GM12872 (cell line): ENCODE measurements at regions not wholly inside any gene's neighbourhood (a gene's known extent, or its start where the extent isn't known, plus 50 kb on each side); places are given as distances from the start of the nearest gene placed in this dataset.

ENCODE experiments used
- TF ChIP-seq, protein P1 (sequence below): IDR thresholded peaks from 3 replicates; pipeline ENCODE4 v1.5.1; 2011; ENCODE audit warnings: low read depth, mild to moderate bottlenecking, low read length, moderate library complexity; ENCODE audit not compliant: insufficient read depth

DNA sequence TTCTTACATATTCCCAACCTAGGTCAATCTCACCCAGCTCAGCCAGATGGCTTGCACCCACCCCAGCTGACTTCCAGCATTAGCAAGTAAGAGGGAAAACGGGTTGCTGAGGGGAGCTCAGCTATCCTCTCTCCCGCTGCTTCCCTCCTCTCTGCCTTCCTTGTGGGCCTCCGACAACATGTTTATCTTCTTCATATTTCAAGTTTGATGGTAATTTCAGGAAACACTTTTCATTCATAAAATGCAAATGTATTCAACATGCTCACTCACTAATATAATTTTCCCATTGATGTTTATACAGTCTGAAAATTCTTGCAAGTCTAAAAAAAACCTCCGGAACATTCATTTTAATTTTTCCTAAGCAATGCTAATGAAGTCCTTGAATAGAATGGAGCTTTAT is 372.5 kb upstream of the B3GAT1 start:
- TF ChIP-seq, protein P1, sequence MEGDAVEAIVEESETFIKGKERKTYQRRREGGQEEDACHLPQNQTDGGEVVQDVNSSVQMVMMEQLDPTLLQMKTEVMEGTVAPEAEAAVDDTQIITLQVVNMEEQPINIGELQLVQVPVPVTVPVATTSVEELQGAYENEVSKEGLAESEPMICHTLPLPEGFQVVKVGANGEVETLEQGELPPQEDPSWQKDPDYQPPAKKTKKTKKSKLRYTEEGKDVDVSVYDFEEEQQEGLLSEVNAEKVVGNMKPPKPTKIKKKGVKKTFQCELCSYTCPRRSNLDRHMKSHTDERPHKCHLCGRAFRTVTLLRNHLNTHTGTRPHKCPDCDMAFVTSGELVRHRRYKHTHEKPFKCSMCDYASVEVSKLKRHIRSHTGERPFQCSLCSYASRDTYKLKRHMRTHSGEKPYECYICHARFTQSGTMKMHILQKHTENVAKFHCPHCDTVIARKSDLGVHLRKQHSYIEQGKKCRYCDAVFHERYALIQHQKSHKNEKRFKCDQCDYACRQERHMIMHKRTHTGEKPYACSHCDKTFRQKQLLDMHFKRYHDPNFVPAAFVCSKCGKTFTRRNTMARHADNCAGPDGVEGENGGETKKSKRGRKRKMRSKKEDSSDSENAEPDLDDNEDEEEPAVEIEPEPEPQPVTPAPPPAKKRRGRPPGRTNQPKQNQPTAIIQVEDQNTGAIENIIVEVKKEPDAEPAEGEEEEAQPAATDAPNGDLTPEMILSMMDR: no peak

DNA sequence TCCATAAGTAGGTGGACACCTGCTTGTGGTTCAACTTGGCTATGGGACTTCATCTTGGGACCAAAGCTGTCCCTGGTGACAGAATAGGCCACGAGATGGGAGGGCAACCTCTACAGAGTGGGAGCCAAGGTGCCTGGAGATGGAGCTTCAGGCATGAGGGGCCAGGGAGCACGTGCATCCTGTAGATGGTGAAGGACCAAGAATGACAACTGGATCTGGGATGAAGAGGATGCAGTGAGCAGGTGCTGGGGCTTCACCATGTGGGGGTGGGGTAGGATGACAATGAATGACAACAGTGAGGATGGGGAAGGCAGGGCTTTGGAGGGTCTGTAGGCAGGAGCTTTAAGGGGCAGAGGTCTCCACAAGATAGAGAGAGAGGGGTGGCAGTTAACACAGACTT is 372.0 kb upstream of the B3GAT1 start:
- TF ChIP-seq, protein P1: no peak

DNA sequence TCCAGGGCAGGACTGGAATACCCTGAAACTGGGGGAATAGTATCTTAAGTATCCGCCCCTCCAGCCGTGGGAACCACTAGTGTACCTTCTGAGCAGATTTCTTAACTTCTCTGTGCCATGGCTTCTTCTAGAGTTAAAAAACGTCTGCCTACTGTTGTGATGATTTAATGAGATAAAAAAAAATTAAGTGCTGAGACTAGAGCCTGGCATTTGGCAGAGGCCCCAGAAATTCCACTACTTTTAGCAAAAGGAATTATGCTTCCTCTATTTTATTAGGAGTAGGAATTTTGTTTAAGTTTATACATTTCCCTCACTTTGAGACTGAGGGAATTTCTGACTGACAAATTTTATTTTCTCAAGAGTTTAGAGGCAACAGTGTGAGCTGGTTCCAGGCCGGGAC is 371.2 kb upstream of the B3GAT1 start:
- TF ChIP-seq, protein P1: no peak

DNA sequence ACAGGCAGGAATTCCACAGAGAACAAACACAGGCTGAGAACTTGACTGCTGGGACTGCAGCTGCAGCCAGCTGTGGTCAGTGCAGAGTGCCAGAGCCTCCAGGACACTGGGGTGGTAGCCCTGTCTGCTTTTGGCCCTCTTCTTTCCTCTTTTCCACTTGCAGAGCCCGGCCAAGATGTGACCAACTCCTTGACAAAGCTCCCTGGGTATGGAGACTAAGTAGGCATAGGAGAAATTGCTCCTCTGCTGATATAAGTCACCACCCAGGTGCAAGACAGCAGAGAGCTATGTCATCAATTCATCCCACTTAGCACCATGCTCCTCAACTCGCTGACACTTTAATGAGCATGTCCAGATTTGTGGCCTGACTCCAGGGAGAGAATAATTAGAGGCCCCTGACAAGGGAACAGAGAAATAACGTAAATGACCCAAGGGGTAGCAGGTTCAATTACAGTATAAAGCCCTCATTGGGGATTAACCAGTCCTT is 369.4 kb upstream of the B3GAT1 start:
- TF ChIP-seq, protein P1: no peak

DNA sequence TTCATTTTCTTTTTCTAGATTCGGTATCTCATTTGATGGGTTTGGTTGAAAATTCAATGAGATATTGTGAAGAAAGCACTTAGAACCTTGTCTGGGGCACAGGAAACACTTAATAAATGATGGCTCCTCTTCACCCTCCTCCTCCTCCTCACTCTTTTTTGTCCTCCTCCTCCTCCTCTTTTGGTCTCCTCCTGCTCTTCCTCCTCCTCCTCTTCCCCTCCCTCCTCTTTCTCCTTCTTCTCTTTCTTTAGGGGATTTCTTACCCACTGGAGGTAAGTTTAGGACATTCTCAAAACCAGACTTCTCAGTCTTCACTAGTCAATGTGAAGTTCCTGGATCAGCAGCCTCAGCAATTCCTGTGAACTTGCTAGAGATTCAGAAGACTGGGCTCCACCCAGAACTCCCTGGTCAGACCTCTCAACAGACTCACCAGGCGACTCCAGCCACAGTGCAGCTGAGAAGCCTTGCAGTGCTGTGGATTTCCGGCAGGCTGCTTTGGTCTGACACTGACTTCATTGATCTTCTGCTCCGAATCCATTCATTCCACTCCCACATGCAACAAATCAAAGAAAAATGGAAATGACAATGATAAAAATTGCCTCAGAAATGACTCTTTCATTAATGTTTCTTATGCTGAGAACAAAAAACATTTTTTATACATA is 368.6 kb upstream of the B3GAT1 start:
- TF ChIP-seq, protein P1: no peak

DNA sequence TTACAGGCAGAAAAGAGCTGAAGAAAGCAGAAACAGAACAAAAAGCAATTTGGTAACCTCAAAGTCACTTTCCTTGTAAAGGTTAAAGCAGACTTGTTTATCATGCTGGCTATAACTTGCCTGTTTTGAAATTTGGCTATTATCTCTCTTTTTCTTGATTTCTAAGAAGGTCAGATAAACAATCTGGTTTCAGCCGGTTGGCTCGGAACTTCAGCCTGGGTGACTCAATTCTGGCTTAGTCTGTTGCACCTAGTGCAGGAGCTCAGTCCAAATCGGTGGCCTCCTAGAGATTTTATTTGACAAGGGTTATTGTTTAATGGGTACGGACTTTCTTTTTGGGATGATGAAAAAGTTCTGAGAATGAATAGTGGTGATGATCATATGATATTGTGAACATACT is 367.1 kb upstream of the B3GAT1 start:
- TF ChIP-seq, protein P1: no peak

DNA sequence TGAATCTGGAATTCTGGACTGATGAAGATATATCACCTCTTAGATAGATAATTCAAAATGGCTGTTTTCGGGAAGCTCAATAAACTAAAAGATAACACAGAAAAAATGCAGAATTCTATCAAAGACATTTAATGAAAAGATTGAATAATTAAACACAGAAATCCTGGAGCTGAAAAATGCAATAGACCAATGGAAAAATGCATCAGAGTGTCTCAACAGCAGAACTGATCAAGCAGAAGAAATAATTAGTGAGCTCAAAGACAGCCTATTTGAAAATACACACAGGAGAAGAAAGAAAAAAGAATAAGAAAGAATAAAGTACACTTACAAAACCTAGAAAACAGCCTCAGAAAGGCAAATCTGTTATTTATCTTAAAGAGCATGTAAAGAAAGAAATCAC is 356.4 kb upstream of the B3GAT1 start:
- TF ChIP-seq, protein P1: no peak
